Stomach (tissue), 4 donors: ENCODE measurements at regions not wholly inside any gene's neighbourhood (a gene's known extent, or its start where the extent isn't known, plus 50 kb on each side); places are given as distances from the start of the nearest gene placed in this dataset.

Experiments used
- EP300 ChIP-seq: sonication (generic); formaldehyde crosslinking; IDR thresholded peaks from one replicate; pipeline ENCODE4 v1.6.1; 2017; ENCODE audit warnings: antibody characterized with exemption
- POLR2A ChIP-seq, 4 donors: fragments of 450-650 bp; IDR thresholded peaks; one replicate each; pipeline ENCODE4 v1.6.1; 2016; ENCODE audit warnings: antibody characterized with exemption in 4 of 4, control low read depth in 2 of 4, mild to moderate bottlenecking in 1 of 4, moderate library complexity in 1 of 4
- POLR2AphosphoS5 ChIP-seq, 3 donors: sonication (generic); formaldehyde crosslinking; IDR thresholded peaks; one replicate each; pipeline ENCODE4 v1.6.1; 2016; ENCODE audit warnings: antibody characterized with exemption in 3 of 3
- TF ChIP-seq, protein P1 (sequence below), 7 experiments: fragments of 450-650 bp in 4 of 7; fragments of 200-600 bp in 3 of 7; sonication (generic) in 3 of 7; IDR thresholded peaks; one replicate each; pipeline ENCODE4 v1.5.1; 2016 to 2019; ENCODE audit warnings: antibody characterized with exemption in 7 of 7, control low read depth in 2 of 7, mild to moderate bottlenecking in 1 of 7

DNA sequence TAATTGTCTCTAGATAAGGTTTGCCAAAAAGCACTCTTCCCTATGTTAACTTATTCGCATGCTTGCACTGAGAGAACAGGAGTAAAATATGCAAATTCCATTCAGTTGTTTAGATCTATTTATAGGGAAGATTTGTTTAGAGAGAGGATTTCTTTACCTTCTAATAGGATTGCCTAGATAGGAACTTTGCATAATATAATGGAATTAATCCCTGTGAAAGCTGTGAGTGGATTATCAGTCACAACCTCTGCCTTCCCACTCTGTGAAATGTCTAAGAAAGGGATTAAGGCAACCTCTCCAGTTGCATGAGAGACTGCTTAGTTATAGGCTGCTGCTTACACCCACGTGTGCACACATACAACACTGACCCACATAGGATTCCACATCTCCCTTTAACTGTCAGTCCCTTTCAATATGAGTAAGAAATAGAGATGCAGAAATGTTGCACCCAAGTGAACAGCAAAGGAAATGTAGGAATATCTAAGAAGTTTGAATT, 83.2 kb downstream of the ALG10B start:
- TF ChIP-seq, protein P1, sequence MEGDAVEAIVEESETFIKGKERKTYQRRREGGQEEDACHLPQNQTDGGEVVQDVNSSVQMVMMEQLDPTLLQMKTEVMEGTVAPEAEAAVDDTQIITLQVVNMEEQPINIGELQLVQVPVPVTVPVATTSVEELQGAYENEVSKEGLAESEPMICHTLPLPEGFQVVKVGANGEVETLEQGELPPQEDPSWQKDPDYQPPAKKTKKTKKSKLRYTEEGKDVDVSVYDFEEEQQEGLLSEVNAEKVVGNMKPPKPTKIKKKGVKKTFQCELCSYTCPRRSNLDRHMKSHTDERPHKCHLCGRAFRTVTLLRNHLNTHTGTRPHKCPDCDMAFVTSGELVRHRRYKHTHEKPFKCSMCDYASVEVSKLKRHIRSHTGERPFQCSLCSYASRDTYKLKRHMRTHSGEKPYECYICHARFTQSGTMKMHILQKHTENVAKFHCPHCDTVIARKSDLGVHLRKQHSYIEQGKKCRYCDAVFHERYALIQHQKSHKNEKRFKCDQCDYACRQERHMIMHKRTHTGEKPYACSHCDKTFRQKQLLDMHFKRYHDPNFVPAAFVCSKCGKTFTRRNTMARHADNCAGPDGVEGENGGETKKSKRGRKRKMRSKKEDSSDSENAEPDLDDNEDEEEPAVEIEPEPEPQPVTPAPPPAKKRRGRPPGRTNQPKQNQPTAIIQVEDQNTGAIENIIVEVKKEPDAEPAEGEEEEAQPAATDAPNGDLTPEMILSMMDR (IDR thresholded peaks at IDR 0.05), result no peak
- TF ChIP-seq POLR2AphosphoS5 (IDR thresholded peaks at IDR 0.05) (no peak), POLR2A (IDR thresholded peaks at IDR 0.05) (no peak), EP300 (no peak)
